ES-I3 (cell line): ENCODE measurements at regions not wholly inside any gene's neighbourhood (a gene's known extent, or its start where the extent isn't known, plus 50 kb on each side); places are given as distances from the start of the nearest gene placed in this dataset.

Experiments
- H3K36me3 ChIP-seq: 2 replicates; pipeline ENCODE4 v1.6.1; 2013; ENCODE audit warnings: mild to moderate bottlenecking, low read length, control low read depth, moderate library complexity; ENCODE audit not compliant: insufficient read depth
- H3K4me1 ChIP-seq: 2 replicates; pipeline ENCODE4 v1.6.1; 2013; ENCODE audit warnings: mild to moderate bottlenecking, control low read depth, low read length; ENCODE audit not compliant: insufficient read depth
- H3K9ac ChIP-seq: 2 replicates; pipeline ENCODE4 v1.6.1; 2013; ENCODE audit warnings: low read depth, mild to moderate bottlenecking, low read length, moderate library complexity
- H3K9me3 ChIP-seq: 2 replicates; pipeline ENCODE4 v1.6.1; 2013; ENCODE audit warnings: mild to moderate bottlenecking, low read length, moderate library complexity; ENCODE audit not compliant: control insufficient read depth, insufficient read depth

GRCh38 chr1:101290922-101291561 is 54.2 kb downstream of the S1PR1 start:
- Histone ChIP-seq H3K9me3 (no peaks in the 10 kb centered on the region), H3K36me3 (no peaks in the 10 kb centered on the region), H3K4me1 (peaks cover 14% of the 10 kb centered on the region; the same call in 1 of the 2 replicates), H3K9ac (no peak overlapping the region)

- Histone ChIP-seq H3K4me1 (peaks cover 14% of the 10 kb centered on the region; the same call in 1 of the 2 replicates), H3K9me3 (no peaks in the 10 kb centered on the region), H3K36me3 (no peaks in the 10 kb centered on the region), H3K9ac (no peak overlapping the region)
Observed at GRCh38 chr1:101291562-101292380, 55.0 kb downstream of the S1PR1 start.

GRCh38 chr1:101293461-101294051 is 56.7 kb downstream of the S1PR1 start:
- no peak overlapping the region for H3K9ac ChIP-seq
- H3K4me1 ChIP-seq: peaks cover 14% of the 10 kb centered on the region; the same call in 1 of the 2 replicates

GRCh38 chr1:101295209-101295608 is 58.4 kb downstream of the S1PR1 start:
- no peaks in the 10 kb centered on the region for H3K36me3 ChIP-seq
- H3K4me1 ChIP-seq: peaks cover 14% of the 10 kb centered on the region; the same call in 1 of the 2 replicates
- H3K9me3 ChIP-seq: no peaks in the 10 kb centered on the region
- H3K9ac ChIP-seq: no peak overlapping the region

More at GRCh38 chr1:101293461-101294051, 56.7 kb downstream of the S1PR1 start:
- Histone ChIP-seq H3K36me3 (no peaks in the 10 kb centered on the region), H3K9me3 (no peaks in the 10 kb centered on the region)

- Histone ChIP-seq H3K9ac (no peak overlapping the region), H3K9me3 (no peaks in the 10 kb centered on the region), H3K36me3 (no peaks in the 10 kb centered on the region), H3K4me1 (no peaks in the 10 kb centered on the region)
Observed at GRCh38 chr1:101298663-101299062, 61.8 kb downstream of the S1PR1 start.

GRCh38 chr1:101299141-101299540 is 62.3 kb downstream of the S1PR1 start:
- no peaks in the 10 kb centered on the region for H3K36me3 ChIP-seq
- no peaks in the 10 kb centered on the region for H3K9me3 ChIP-seq
- no peaks in the 10 kb centered on the region for H3K4me1 ChIP-seq
- no peak overlapping the region for H3K9ac ChIP-seq

GRCh38 chr1:101299710-101300109 is 62.9 kb downstream of the S1PR1 start:
- no peaks in the 10 kb centered on the region for H3K9me3 ChIP-seq
- H3K36me3 ChIP-seq: no peaks in the 10 kb centered on the region
- H3K4me1 ChIP-seq: no peaks in the 10 kb centered on the region
- H3K9ac ChIP-seq: no peak overlapping the region

- Histone ChIP-seq H3K36me3 (no peaks in the 10 kb centered on the region), H3K9me3 (no peaks in the 10 kb centered on the region), H3K4me1 (no peaks in the 10 kb centered on the region), H3K9ac (no peak overlapping the region)
Observed at GRCh38 chr1:101300916-101301315, 64.1 kb downstream of the S1PR1 start.

- Histone ChIP-seq H3K4me1 (no peaks in the 10 kb centered on the region), H3K36me3 (no peaks in the 10 kb centered on the region), H3K9me3 (no peaks in the 10 kb centered on the region), H3K9ac (no peak overlapping the region)
Observed at GRCh38 chr1:101301446-101302057, 64.7 kb downstream of the S1PR1 start.

- Histone ChIP-seq H3K9ac (no peak overlapping the region), H3K9me3 (no peaks in the 10 kb centered on the region), H3K36me3 (no peaks in the 10 kb centered on the region), H3K4me1 (no peaks in the 10 kb centered on the region)
Observed at GRCh38 chr1:101302831-101303511, 66.2 kb downstream of the S1PR1 start.

- Histone ChIP-seq H3K9ac (no peak overlapping the region), H3K36me3 (no peaks in the 10 kb centered on the region), H3K4me1 (peaks cover 6% of the 10 kb centered on the region; the same call in 1 of the 2 replicates), H3K9me3 (no peaks in the 10 kb centered on the region)
Observed at GRCh38 chr1:101307985-101308689, 71.3 kb downstream of the S1PR1 start.

- no peak overlapping the region; the same call in 1 of the 2 replicates for H3K9ac ChIP-seq
- no peaks in the 10 kb centered on the region for H3K36me3 ChIP-seq
- H3K9me3 ChIP-seq: no peaks in the 10 kb centered on the region
- peaks cover 6% of the 10 kb centered on the region; the same call in 1 of the 2 replicates for H3K4me1 ChIP-seq
Observed at GRCh38 chr1:101308935-101309333, 72.1 kb downstream of the S1PR1 start.
